ENCODE measurements at regions not wholly inside any gene's neighbourhood (a gene's known extent, or its start where the extent isn't known, plus 50 kb on each side); places are given as distances from the start of the nearest gene placed in this dataset.

DNA sequence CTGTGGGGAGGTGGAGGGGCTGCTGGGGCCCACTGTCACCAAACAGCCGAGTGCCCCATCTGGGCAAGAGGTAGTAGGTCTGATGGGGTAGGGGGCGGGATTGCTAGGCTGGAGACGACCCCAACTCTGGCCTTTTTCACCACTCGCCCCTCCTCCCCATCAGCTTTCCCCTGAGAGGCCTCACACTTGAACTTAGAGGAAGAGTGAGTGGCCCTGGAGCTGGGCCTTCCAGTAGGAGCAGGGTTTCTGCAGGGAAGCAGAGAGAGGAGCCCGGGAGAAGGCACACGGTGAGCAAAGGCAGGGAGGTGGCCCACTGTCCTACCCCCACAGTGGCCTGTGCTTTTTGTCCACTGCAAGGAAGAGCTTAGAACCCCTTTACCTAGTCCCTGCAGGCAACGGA, 111.9 kb upstream of the WNT4 start:
- Mint-ChIP-seq H3K36me3 (ENCODE audit: low read depth) (no peaks in the 10 kb centered on the region), H3K4me3 (no peak overlapping the region), H3K9me3 (no peaks in the 10 kb centered on the region), H3K27me3 (ENCODE audit: insufficient read depth) (peaks cover 10% of the 10 kb centered on the region), H3K4me1 (ENCODE audit: low read depth) (no peaks in the 10 kb centered on the region), H3K27ac (no peak overlapping the region)
- no peak for DNase-seq (ENCODE audit: low spot score)
- intact Hi-C loops (cut with micrococcal nuclease): no loop called here

DNA sequence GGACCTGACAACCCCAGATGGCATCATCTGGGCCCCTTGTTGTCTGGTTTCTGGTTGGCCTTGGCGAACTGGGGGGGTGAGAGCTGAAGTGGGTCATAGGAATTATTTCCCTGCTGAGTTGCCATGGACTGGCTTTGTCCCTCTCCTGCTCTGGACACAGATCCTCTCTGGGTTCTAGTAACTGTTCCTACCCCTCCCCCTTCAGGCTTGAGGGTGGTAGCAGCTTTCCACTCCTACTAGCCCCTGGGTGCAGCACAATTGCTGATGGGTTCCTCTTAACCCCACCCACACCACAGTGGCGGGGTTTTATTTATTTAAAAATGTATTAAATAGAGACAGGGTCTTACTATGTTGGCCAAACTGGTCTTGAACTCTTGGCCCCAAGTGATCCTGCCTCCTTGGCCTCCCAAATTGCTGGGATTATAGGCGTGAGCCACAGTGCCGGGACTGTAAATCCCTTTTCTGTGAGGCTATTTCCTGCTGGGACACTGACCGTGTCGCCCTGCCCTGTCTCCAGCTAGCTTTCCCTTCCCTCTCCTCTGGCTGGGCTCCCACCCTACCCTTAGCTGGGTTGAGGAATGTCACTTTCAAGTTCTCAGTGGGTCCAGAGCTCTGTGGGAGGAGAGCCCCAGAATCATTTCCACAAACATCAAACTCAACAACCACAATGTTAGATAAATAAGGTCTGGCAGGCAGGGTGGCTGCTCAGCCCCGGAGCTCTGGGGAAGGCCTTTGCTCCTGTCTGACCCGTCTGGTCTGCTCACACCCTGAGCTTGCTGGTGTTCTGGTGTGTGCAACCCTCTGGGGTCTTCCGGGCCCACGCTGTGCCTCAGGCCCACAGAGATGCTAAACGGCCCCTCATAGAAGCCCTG, 112.7 kb upstream of the WNT4 start:
- intact Hi-C loops (cut with micrococcal nuclease): no loop called here
- Mint-ChIP-seq H3K27me3 (ENCODE audit: insufficient read depth) (peaks cover 6% of the 10 kb centered on the region), H3K4me1 (ENCODE audit: low read depth) (no peaks in the 10 kb centered on the region), H3K4me3 (no peak overlapping the region), H3K36me3 (ENCODE audit: low read depth) (no peaks in the 10 kb centered on the region), H3K9me3 (no peaks in the 10 kb centered on the region), H3K27ac (no peak overlapping the region)
- DNase-seq (ENCODE audit: low spot score): no peak

DNA sequence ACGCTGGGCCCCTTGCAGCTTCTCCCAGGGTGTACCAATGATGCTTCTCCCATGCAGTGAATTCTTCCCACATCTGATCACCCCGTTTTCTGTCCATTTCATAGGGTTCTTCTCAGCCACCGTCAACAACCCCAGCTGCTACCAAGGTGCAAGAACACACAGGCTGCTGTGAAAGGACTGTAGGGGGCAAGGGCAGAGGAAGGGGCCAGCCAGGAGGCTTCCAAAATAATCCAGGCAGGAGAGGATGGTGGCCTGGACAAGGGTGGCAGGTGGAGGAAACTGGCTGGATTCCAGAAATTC, 113.3 kb upstream of the WNT4 start:
- H3K27ac Mint-ChIP-seq: no peak overlapping the region
- DNase-seq (ENCODE audit: low spot score): no peak
- H3K4me1 Mint-ChIP-seq (ENCODE audit: low read depth): no peaks in the 10 kb centered on the region
- no peaks in the 10 kb centered on the region for H3K9me3 Mint-ChIP-seq
- H3K4me3 Mint-ChIP-seq: no peak overlapping the region
- peaks cover 6% of the 10 kb centered on the region for H3K27me3 Mint-ChIP-seq (ENCODE audit: insufficient read depth)
- H3K36me3 Mint-ChIP-seq (ENCODE audit: low read depth): no peaks in the 10 kb centered on the region
- intact Hi-C loops (cut with micrococcal nuclease): no loop called here

DNA sequence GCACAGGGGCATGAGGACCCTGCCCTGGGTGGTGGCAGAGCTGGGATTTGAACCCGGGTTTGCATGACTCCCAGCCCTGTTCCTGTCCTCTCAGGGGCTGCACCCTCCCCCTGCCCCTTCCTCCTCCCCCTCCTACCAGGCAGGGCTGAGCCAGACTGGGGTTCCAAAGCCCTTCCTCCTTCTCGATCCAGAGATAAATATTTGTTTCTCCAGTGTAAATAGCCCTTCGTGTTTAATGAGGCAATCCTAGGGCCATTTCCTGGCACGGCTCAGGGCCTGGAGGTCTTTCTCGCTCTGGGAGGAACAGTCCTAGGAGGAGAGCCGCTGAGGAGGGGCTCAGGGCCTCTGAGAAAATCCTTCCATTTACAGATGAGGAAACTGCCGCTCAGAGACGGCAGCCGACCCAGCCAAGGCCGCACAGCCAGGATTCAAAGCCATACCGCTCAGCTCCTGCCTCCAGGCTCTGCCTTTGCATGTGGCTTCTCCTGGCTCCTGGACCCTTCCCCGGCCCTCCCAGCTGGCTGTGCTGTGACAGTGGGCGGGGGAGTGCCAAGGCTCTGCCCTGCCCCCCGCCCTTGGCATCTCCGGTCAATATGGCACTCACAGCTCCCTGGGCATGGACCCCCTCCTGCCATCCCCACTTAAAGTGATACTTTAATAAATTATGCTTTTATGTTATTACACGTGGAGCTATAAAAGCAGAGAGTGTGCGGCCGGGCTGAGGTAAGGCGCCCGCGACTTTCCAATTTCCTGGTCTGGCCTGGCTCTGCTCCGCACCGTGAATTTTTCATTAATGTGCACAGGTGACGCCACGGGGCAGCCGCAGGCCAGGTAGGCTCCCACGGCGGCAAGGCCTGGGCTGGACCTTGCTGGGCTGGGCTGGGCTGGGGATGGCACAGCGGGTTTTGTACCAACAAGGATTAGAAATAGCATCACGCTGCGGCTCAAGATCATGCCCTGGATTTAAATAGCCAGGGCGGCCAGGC, 114.7 kb upstream of the WNT4 start:
- no peaks in the 10 kb centered on the region for H3K9me3 Mint-ChIP-seq
- intact Hi-C loops (cut with micrococcal nuclease): no loop called here

DNA sequence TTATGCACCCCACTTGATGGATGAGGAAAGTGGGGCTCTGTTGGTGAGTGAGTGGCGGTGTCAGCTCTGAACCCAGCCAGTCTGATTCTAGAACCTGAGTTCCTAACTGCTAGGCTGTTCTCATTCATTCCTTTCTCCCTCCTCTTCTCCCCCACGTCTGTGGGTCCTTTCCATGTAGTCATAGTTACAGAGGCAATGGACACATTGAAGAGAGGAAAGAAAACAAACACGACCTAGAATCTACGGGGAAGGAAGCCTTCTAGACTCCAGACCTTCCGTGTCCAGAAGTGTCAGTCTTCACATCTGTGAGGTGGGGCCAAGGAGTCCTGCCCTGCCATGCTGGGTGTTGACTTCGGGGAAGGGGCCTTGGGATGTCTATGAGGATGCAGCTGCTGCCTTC, 115.8 kb upstream of the WNT4 start:
- DNase-seq (ENCODE audit: low spot score): no peak
- H3K36me3 Mint-ChIP-seq (ENCODE audit: low read depth): no peaks in the 10 kb centered on the region
- no peak overlapping the region for H3K4me3 Mint-ChIP-seq
- H3K9me3 Mint-ChIP-seq: no peaks in the 10 kb centered on the region
- intact Hi-C loops (cut with micrococcal nuclease): no loop called here
- no peak overlapping the region for H3K27ac Mint-ChIP-seq
- peaks cover 3% of the 10 kb centered on the region for H3K27me3 Mint-ChIP-seq (ENCODE audit: insufficient read depth)
- H3K4me1 Mint-ChIP-seq (ENCODE audit: low read depth): no peaks in the 10 kb centered on the region

More for the DNA sequence above, 114.7 kb upstream of the WNT4 start:
- no peak for DNase-seq (ENCODE audit: low spot score)
- H3K4me3 Mint-ChIP-seq: no peak overlapping the region
- no peak overlapping the region for H3K27ac Mint-ChIP-seq
- H3K36me3 Mint-ChIP-seq (ENCODE audit: low read depth): no peaks in the 10 kb centered on the region
- peaks cover 10% of the 10 kb centered on the region for H3K27me3 Mint-ChIP-seq (ENCODE audit: insufficient read depth)
- H3K4me1 Mint-ChIP-seq (ENCODE audit: low read depth): no peaks in the 10 kb centered on the region

DNA sequence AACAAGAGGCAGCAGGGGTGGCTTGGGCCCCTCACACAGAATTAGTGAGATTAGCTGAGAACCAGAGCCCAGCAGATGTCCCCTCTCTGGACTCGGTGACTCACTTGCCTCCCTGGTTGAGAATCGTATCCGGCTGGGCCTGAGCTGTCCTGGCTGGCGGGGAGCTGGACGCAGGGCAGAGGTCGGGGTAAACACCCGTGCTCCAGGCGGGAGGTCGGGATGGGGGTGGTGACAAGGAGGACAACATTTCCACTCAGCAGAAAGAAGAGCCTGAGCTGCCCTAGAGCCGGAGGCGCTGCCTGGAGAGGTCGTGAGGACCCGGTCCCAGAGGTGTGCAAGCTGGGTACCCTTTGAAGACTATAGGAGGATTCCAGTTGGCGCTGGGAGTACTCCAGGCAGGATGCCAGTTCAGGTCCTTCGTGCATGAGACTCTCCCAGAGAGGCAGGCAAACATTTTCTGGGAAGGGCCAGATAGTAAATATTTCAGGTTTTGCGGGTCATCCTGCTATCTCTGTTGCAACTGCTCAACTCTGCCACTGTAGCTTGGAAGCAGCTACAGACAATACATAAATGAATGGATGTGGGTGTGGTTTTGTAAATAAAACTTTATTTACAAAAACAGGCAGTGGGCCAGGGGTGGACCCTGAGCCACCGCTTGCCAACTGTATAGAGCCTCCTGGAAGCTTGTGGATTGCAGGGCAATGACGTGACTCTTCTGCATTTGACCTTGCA, 116.8 kb upstream of the WNT4 start:
- no peak for DNase-seq (ENCODE audit: low spot score)
- Mint-ChIP-seq H3K9me3 (no peaks in the 10 kb centered on the region), H3K4me1 (ENCODE audit: low read depth) (no peaks in the 10 kb centered on the region), H3K36me3 (ENCODE audit: low read depth) (no peaks in the 10 kb centered on the region), H3K27ac (no peak overlapping the region), H3K27me3 (ENCODE audit: insufficient read depth) (peaks cover 3% of the 10 kb centered on the region), H3K4me3 (no peak overlapping the region)
- intact Hi-C loops (cut with micrococcal nuclease): no loop called here

DNA sequence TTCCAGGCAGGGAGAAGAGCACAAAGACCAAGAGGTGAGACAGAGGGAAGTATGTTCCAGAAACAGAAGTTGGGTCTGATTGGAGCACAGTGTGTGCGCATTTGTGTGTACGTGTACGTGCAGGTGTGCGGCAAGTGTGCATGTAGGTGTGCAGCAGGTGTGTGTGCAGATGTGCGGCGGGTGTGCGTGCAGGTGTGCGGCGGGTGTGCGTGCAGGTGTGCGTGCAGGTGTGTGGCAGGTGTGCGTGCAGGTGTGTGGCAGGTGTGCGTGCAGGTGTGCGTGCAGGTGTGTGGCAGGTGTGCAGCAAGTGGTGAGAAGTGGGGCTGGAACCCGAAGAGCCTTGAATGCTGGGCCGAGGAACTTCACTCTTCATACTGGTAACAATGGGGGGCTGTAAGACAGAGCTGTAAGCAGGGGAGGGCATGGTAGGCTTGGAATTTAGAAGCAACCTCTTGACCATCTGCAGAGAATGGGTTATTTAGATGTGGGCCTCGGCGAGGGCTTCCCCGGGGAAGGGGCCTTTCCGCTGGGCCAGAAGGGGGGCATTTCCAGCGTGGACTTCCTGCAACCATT, 118.0 kb upstream of the WNT4 start:
- no peak overlapping the region for H3K27ac Mint-ChIP-seq
- no peaks in the 10 kb centered on the region for H3K4me1 Mint-ChIP-seq (ENCODE audit: low read depth)
- no peak for DNase-seq (ENCODE audit: low spot score)
- H3K4me3 Mint-ChIP-seq: no peak overlapping the region
- H3K9me3 Mint-ChIP-seq: no peaks in the 10 kb centered on the region
- H3K27me3 Mint-ChIP-seq (ENCODE audit: insufficient read depth): peaks cover 3% of the 10 kb centered on the region
- no peaks in the 10 kb centered on the region for H3K36me3 Mint-ChIP-seq (ENCODE audit: low read depth)
- intact Hi-C loops (cut with micrococcal nuclease): no loop called here

DNA sequence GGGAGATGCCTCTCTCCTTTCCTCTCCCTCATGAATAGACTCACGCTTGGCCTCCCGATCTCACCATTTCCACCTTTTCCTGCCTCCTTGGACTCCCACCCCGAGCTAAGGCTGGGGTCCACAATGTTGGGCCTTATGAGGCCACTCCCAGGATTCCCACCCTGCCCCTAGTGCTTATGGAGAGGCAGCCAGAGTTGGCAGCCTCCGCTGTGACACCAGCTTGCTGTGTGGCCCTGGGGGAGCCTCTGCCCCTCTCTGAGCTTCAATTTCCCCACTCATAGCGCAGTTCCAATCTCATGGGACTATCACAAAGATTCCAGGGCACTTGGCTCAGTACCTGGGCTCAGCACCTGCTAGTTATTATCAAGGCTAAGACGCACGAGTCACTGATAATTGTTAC, 118.7 kb upstream of the WNT4 start:
- Mint-ChIP-seq H3K4me1 (ENCODE audit: low read depth) (no peaks in the 10 kb centered on the region), H3K27ac (no peak overlapping the region), H3K4me3 (no peak overlapping the region), H3K27me3 (ENCODE audit: insufficient read depth) (peaks cover 3% of the 10 kb centered on the region), H3K9me3 (no peaks in the 10 kb centered on the region), H3K36me3 (ENCODE audit: low read depth) (no peaks in the 10 kb centered on the region)
- no peak for DNase-seq (ENCODE audit: low spot score)
- intact Hi-C loops (cut with micrococcal nuclease): no loop called here

DNA sequence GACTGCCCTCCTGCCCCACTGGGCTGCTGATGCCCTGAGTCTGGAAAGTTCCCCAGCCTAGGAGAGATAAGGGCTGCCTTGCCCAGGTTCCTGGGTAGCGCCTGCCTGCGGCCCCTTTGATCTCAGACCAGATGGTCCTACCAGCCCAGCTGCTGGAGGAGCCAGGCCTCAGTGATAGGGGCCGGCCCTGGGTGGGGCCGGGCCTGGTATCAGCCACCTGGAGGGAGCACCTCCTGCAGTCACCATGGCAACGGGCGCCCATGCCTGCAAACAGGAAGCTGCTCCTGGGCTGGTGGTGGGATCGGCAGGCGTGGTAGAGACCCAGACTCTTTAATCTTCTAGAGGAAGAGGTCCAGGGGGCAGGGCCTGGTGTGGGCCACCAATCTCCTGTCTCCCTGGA, 119.7 kb upstream of the WNT4 start:
- H3K36me3 Mint-ChIP-seq (ENCODE audit: low read depth): no peaks in the 10 kb centered on the region
- no peak overlapping the region for H3K4me3 Mint-ChIP-seq
- H3K27me3 Mint-ChIP-seq (ENCODE audit: insufficient read depth): peaks cover 3% of the 10 kb centered on the region
- no peaks in the 10 kb centered on the region for H3K4me1 Mint-ChIP-seq (ENCODE audit: low read depth)
- no peak for DNase-seq (ENCODE audit: low spot score)
- H3K9me3 Mint-ChIP-seq: no peaks in the 10 kb centered on the region
- intact Hi-C loops (cut with micrococcal nuclease): no loop called here
- no peak overlapping the region for H3K27ac Mint-ChIP-seq

DNA sequence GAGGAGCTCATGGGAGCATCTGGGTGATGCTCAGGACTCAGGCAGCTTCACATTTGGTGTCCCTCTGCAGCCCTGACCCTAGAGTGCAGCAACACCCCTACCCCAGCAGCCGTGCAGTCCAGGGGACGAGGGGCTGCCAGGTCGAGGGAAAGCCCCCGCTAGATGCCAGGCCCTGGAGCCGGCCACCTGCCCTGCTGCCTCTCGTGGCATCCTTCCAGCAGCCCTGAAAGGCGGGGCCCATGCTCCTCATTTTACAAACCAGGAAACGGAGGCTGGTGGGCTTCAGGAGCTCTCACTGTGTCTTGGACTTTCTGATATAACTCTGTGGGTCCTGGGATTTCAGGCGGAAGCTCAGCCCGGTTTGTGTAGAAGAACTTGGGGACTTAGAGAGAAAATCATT, 120.5 kb upstream of the WNT4 start:
- Mint-ChIP-seq H3K27me3 (ENCODE audit: insufficient read depth) (peaks cover 3% of the 10 kb centered on the region), H3K27ac (no peak overlapping the region), H3K9me3 (no peaks in the 10 kb centered on the region), H3K4me3 (no peak overlapping the region), H3K36me3 (ENCODE audit: low read depth) (no peaks in the 10 kb centered on the region), H3K4me1 (ENCODE audit: low read depth) (no peaks in the 10 kb centered on the region)
- DNase-seq (ENCODE audit: low spot score): no peak
- intact Hi-C loops (cut with micrococcal nuclease): no loop called here

DNA sequence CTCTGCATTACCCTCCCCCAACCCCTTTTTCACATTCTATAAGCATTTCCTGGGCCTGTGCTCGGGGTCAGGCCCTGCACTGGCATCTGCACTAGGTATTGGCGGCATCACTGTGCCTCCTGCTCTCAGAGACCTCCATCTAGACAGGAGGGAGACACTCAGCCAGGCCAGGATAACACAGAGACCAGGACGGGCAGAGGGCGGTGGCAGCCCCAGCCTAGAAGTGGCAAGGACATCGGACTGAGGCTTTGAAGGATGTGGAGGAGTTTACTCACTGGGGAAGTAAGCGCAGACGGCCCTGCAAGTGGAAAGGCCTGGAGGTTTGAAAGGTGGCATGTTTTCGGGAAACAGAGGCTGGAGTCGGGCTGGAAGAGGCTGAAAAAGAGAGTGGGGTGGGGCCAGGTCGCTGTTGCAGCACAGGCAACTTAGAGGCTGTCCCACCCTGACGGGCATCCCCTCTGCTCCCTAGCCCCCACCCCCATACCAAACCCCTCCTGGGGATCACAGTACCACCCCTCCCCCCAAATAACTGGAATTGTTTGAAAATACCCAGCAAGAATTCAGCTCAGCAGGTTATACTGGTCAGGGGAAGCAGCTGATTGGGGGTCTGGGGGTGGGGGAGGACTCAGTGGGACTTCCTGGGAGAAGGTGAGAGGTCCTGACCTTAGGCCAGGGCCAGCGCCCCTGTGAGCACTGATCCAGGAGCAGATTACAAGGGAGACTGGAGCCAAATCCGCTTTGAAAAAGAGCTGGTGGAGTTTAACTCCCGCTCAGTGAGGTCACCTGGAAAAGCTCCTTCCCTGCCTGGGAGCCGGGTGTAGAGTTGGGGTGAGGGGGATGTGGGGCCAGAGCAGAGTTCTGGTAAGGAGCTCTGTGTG, 121.8 kb upstream of the WNT4 start:
- H3K36me3 Mint-ChIP-seq (ENCODE audit: low read depth): no peaks in the 10 kb centered on the region

DNA sequence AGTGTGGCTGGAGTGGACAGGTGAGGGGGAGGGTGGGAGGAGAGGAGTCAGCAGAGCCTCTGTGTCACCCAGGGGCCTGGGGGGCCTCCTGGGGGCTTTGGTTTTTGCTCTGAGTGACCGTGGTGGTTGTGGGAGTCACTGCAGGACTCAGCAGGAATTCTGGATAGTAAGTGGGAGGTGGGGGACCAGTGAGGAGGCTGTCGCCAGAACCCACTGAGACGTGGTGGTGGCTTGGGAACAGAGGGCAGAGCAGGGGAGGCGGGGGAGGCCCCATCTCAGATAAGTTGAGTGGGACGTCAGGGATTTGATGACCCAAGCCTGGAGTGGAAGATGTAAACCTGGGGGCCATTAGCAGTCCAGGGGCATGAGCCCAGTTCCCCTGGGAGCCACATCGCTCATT, 123.2 kb upstream of the WNT4 start:
- Mint-ChIP-seq H3K27ac (no peak overlapping the region), H3K9me3 (no peaks in the 10 kb centered on the region), H3K4me3 (no peak overlapping the region), H3K36me3 (ENCODE audit: low read depth) (no peaks in the 10 kb centered on the region), H3K4me1 (ENCODE audit: low read depth) (no peaks in the 10 kb centered on the region), H3K27me3 (ENCODE audit: insufficient read depth) (peaks cover 3% of the 10 kb centered on the region)
- intact Hi-C loops (cut with micrococcal nuclease): no loop called here
- DNase-seq (ENCODE audit: low spot score): no peak

More for the DNA sequence above, 121.8 kb upstream of the WNT4 start:
- Mint-ChIP-seq H3K27me3 (ENCODE audit: insufficient read depth) (peaks cover 3% of the 10 kb centered on the region), H3K4me1 (ENCODE audit: low read depth) (no peaks in the 10 kb centered on the region), H3K9me3 (no peaks in the 10 kb centered on the region), H3K4me3 (no peak overlapping the region), H3K27ac (no peak overlapping the region)
- intact Hi-C loops (cut with micrococcal nuclease): no loop called here
- DNase-seq (ENCODE audit: low spot score): no peak

All from activated T-helper 1 cell treated with anti-CD3 and anti-CD28 coated beads, Interleukin-12 subunit alpha, Interleukin-12 subunit beta, Interleukin-2, Interleukin-4 antibody, amounts not matched to agents 30 ng/mL and 10 ng/mL and 1 ng/mL, durations not matched to agents 14 hours and 24 hours and 36 hours (primary cell).